ENCODE measurements at regions not wholly inside any gene's neighbourhood (a gene's known extent, or its start where the extent isn't known, plus 50 kb on each side); places are given as distances from the start of the nearest gene placed in this dataset.

DNA sequence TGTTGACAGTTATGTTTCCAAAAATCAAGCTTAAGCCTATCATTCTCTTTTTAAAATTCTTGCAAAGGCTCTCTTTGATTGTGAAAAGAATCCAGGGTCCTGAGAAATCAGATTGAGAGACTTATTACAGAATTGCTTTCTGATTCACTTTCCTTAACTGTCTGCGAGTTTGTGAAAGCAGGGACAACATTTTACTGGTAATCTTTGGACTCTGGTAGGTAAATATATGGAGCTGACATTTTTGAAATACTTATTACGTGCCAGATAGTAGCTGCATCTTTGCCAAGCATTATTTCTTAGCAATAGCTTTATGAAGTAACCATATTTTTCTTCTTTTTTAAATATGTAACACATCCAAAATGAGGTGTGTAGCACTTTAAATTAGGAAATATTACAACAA is 570.9 kb downstream of the CMPK2 start:
- intact Hi-C loops (cut with micrococcal nuclease): no loop called here
- no peaks in the 10 kb centered on the region for H3K9me2 ChIP-seq (ENCODE audit: insufficient read depth)
- H3K27ac ChIP-seq (ENCODE audit: low read depth, low read length): no peak overlapping the region
- no peak overlapping the region for H3K4me2 ChIP-seq (ENCODE audit: low read length)
- H2AFZ ChIP-seq (ENCODE audit: low read depth, low read length, poor library complexity, severe bottlenecking): no peak overlapping the region
- BruUV-seq (replicated peaks): no TSS peak
- H3K4me3 ChIP-seq (replicated peaks in 1 of 2; ENCODE audit: low read depth in 1 of 2, low read length in 2 of 2): no peak overlapping the region
- ChIA-PET RAD21 (ENCODE audit: low non-redundant PET in 1 of 2, low total read pairs in 2 of 2, uncharacterized antibody in 2 of 2, unreplicated experiment in 2 of 2) (no interaction called here), CTCF (no interaction called here), POLR2A (no interaction called here)
- peaks cover 4 to 12% of the 10 kb centered on the region in 2 experiments; a peak in 2 of 4 replicates for H3K9me3 ChIP-seq (ENCODE audit: control insufficient read depth in 1 of 2, insufficient read depth in 1 of 2, low read depth in 1 of 2, low read length in 2 of 2)
- TF ChIP-seq, protein P1, sequence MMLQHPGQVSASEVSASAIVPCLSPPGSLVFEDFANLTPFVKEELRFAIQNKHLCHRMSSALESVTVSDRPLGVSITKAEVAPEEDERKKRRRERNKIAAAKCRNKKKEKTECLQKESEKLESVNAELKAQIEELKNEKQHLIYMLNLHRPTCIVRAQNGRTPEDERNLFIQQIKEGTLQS (IDR thresholded peaks at IDR 0.05): no peak
- TF ChIP-seq EZH2phosphoT487 (IDR thresholded peaks at IDR 0.05; ENCODE audit: borderline replicate concordance) (no peak), POLR2A (IDR thresholded peaks at IDR 0.05; ENCODE audit: borderline replicate concordance, extremely low read depth, insufficient read depth, insufficient read length) (no peak), CBX3 (IDR thresholded peaks at IDR 0.05; ENCODE audit: low read depth) (no peak), ELF1 (IDR thresholded peaks at IDR 0.05; ENCODE audit: borderline replicate concordance, low read depth) (no peak), TCF7L2 (IDR thresholded peaks at IDR 0.05; ENCODE audit: borderline replicate concordance, extremely low read depth, insufficient read depth, insufficient read length) (no peak), SRF (IDR thresholded peaks at IDR 0.05; ENCODE audit: low read depth) (no peak), SP1 (IDR thresholded peaks at IDR 0.05; ENCODE audit: low read depth) (no peak), ZFX (IDR thresholded peaks at IDR 0.05) (no peak), EGR1 (IDR thresholded peaks at IDR 0.05; ENCODE audit: low read depth) (no peak), JUND (IDR thresholded peaks at IDR 0.05) (no peak), FOSL1 (IDR thresholded peaks at IDR 0.05; ENCODE audit: low read depth) (no peak), EZH2 (IDR thresholded peaks at IDR 0.05) (no peak), SIN3A (IDR thresholded peaks at IDR 0.05; ENCODE audit: low read depth) (no peak)
- TF ChIP-seq, protein P2, sequence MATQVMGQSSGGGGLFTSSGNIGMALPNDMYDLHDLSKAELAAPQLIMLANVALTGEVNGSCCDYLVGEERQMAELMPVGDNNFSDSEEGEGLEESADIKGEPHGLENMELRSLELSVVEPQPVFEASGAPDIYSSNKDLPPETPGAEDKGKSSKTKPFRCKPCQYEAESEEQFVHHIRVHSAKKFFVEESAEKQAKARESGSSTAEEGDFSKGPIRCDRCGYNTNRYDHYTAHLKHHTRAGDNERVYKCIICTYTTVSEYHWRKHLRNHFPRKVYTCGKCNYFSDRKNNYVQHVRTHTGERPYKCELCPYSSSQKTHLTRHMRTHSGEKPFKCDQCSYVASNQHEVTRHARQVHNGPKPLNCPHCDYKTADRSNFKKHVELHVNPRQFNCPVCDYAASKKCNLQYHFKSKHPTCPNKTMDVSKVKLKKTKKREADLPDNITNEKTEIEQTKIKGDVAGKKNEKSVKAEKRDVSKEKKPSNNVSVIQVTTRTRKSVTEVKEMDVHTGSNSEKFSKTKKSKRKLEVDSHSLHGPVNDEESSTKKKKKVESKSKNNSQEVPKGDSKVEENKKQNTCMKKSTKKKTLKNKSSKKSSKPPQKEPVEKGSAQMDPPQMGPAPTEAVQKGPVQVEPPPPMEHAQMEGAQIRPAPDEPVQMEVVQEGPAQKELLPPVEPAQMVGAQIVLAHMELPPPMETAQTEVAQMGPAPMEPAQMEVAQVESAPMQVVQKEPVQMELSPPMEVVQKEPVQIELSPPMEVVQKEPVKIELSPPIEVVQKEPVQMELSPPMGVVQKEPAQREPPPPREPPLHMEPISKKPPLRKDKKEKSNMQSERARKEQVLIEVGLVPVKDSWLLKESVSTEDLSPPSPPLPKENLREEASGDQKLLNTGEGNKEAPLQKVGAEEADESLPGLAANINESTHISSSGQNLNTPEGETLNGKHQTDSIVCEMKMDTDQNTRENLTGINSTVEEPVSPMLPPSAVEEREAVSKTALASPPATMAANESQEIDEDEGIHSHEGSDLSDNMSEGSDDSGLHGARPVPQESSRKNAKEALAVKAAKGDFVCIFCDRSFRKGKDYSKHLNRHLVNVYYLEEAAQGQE (IDR thresholded peaks at IDR 0.05; ENCODE audit: low read depth): no peak
- TF ChIP-seq, protein P3, sequence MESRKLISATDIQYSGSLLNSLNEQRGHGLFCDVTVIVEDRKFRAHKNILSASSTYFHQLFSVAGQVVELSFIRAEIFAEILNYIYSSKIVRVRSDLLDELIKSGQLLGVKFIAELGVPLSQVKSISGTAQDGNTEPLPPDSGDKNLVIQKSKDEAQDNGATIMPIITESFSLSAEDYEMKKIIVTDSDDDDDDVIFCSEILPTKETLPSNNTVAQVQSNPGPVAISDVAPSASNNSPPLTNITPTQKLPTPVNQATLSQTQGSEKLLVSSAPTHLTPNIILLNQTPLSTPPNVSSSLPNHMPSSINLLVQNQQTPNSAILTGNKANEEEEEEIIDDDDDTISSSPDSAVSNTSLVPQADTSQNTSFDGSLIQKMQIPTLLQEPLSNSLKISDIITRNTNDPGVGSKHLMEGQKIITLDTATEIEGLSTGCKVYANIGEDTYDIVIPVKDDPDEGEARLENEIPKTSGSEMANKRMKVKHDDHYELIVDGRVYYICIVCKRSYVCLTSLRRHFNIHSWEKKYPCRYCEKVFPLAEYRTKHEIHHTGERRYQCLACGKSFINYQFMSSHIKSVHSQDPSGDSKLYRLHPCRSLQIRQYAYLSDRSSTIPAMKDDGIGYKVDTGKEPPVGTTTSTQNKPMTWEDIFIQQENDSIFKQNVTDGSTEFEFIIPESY (IDR thresholded peaks at IDR 0.05; ENCODE audit: extremely low read depth, insufficient replicate concordance, low read length): no peak
- no peaks in the 10 kb centered on the region for H3K36me3 ChIP-seq (ENCODE audit: control insufficient read depth in 1 of 2, insufficient read depth in 2 of 2, low read length in 2 of 2)
- H3K9ac ChIP-seq (ENCODE audit: low read length): no peak overlapping the region
- no peaks in the 10 kb centered on the region for H3K79me2 ChIP-seq (ENCODE audit: insufficient read depth, low read length)
- H3K4me1 ChIP-seq (ENCODE audit: control insufficient read depth in 1 of 2, insufficient read depth in 2 of 2, low read length in 2 of 2): no peaks in the 10 kb centered on the region
- H3K27me3 ChIP-seq (ENCODE audit: insufficient read depth, low read length): no peaks in the 10 kb centered on the region
- DNase-seq (ENCODE audit: low read depth, low spot score): no peak
- no peaks in the 10 kb centered on the region for H4K20me1 ChIP-seq (ENCODE audit: insufficient read depth)
- ATAC-seq: no peak

All from HCT116 (cell line).